ENCODE measurements at regions not wholly inside any gene's neighbourhood (a gene's known extent, or its start where the extent isn't known, plus 50 kb on each side); places are given as distances from the start of the nearest gene placed in this dataset.

GRCh38 chr11:97078443-97078842 lies 688.6 kb downstream of the JRKL start:
- Histone ChIP-seq H3K79me2 (ENCODE audit: control insufficient read depth, insufficient read depth, low read length) (no peaks in the 10 kb centered on the region), H3K4me3 (no peak overlapping the region), H3K27me3 (ENCODE audit: control insufficient read depth in 2 of 2, insufficient read depth in 2 of 2, low read length in 2 of 2) (no peaks in the 10 kb centered on the region), H3K4me2 (ENCODE audit: insufficient read depth, low read length) (no peak overlapping the region), H3K9me3 (replicated peaks; ENCODE audit: control insufficient read depth, insufficient read depth, low read depth, low read length) (no peaks in the 10 kb centered on the region), H3K36me3 (ENCODE audit: control insufficient read depth, insufficient read depth, low read length) (no peaks in the 10 kb centered on the region), H3K9ac (ENCODE audit: insufficient read depth in 1 of 2, low read depth in 2 of 2, low read length in 2 of 2) (no peak overlapping the region), H3K4me1 (replicated peaks in 1 of 2; ENCODE audit: control insufficient read depth in 2 of 2, insufficient read depth in 2 of 2, low read length in 2 of 2) (no peaks in the 10 kb centered on the region), H3K27ac (ENCODE audit: extremely low read depth, low read depth, low read length) (no peak overlapping the region), H2AFZ (ENCODE audit: low read depth, low read length) (no peak overlapping the region), H3K9me1 (ENCODE audit: control insufficient read depth, insufficient read depth, low read length) (no peaks in the 10 kb centered on the region), H4K20me1 (replicated peaks; ENCODE audit: control insufficient read depth, insufficient read depth, low read length) (no peaks in the 10 kb centered on the region)
- BruUV-seq (replicated peaks): no TSS peak
- in situ Hi-C loops (cut with MboI): no loop called here
- intact Hi-C loops (cut with micrococcal nuclease): no loop called here
- FAIRE-seq: no peak
- no peak for DNase-seq (ENCODE audit: extremely low read depth in 1 of 4, low spot score in 3 of 4)
- no peak for TF ChIP-seq TAF7 (tag; IDR thresholded peaks at IDR 0.05)
- TF ChIP-seq, protein P1, sequence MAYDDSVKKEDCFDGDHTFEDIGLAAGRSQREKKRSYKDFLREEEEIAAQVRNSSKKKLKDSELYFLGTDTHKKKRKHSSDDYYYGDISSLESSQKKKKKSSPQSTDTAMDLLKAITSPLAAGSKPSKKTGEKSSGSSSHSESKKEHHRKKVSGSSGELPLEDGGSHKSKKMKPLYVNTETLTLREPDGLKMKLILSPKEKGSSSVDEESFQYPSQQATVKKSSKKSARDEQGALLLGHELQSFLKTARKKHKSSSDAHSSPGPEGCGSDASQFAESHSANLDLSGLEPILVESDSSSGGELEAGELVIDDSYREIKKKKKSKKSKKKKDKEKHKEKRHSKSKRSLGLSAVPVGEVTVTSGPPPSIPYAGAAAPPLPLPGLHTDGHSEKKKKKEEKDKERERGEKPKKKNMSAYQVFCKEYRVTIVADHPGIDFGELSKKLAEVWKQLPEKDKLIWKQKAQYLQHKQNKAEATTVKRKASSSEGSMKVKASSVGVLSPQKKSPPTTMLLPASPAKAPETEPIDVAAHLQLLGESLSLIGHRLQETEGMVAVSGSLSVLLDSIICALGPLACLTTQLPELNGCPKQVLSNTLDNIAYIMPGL (CRISPR knock-in tag; IDR thresholded peaks at IDR 0.05): no peak
- TF ChIP-seq NR2C1 (IDR thresholded peaks at IDR 0.05): no peak
- no peak for TF ChIP-seq NR2C1 (tag; IDR thresholded peaks at IDR 0.05)
- TF ChIP-seq, protein P2, sequence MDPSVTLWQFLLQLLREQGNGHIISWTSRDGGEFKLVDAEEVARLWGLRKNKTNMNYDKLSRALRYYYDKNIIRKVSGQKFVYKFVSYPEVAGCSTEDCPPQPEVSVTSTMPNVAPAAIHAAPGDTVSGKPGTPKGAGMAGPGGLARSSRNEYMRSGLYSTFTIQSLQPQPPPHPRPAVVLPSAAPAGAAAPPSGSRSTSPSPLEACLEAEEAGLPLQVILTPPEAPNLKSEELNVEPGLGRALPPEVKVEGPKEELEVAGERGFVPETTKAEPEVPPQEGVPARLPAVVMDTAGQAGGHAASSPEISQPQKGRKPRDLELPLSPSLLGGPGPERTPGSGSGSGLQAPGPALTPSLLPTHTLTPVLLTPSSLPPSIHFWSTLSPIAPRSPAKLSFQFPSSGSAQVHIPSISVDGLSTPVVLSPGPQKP (CRISPR knock-in tag; IDR thresholded peaks at IDR 0.05): no peak
- ChIA-PET POLR2A (no interaction called here), CTCF (ENCODE audit: low intra/inter-chr PET ratio) (no interaction called here)
- WGBS (ENCODE audit: insufficient coverage, low coverage, missing lambda C conversion rate): 0% methylated on average over 2 of the region's 2 CpGs
- no peak for ATAC-seq

Measured in K562 (cell line).